Neutrophil (primary cell): ENCODE measurements at regions not wholly inside any gene's neighbourhood (a gene's known extent, or its start where the extent isn't known, plus 50 kb on each side); places are given as distances from the start of the nearest gene placed in this dataset.

Experiments used
- H3K27ac ChIP-seq: fragments of 200-600 bp; sonication (generic); 2 replicates; pipeline ENCODE4 v1.5.1; 2016; ENCODE audit warnings: mild to moderate bottlenecking, moderate library complexity
- H3K27me3 ChIP-seq: fragments of 200-600 bp; sonication (generic); 2 replicates; pipeline ENCODE4 v1.6.0; 2016; ENCODE audit warnings: mild to moderate bottlenecking
- H3K36me3 ChIP-seq: fragments of 200-600 bp; sonication (generic); 2 replicates; pipeline ENCODE4 v1.5.1; 2017
- H3K4me1 ChIP-seq, 2 experiments: fragments of 200-600 bp in 1 of 2; sonication (generic) in 1 of 2; 1 replicate in 1 of 2; 2 replicates in 1 of 2; pipeline versions ENCODE4 v1.5.1 to v1.6.1; 2013 to 2016; ENCODE audit warnings: low read depth in 1 of 2, low read length in 1 of 2, mild to moderate bottlenecking in 1 of 2, moderate library complexity in 1 of 2; ENCODE audit not compliant: control insufficient read depth in 1 of 2, insufficient read depth in 1 of 2
- H3K4me3 ChIP-seq, 2 experiments: fragments of 200-600 bp in 1 of 2; sonication (generic) in 1 of 2; 1 replicate in 1 of 2; 2 replicates in 1 of 2; pipeline ENCODE4 v1.5.1; 2013 to 2016; ENCODE audit warnings: low read depth in 1 of 2, low read length in 1 of 2, mild to moderate bottlenecking in 1 of 2, moderate library complexity in 1 of 2
- H3K9me3 ChIP-seq: fragments of 200-600 bp; sonication (generic); 2 replicates; pipeline ENCODE4 v1.5.1; 2016
- TF ChIP-seq, protein P1 (sequence below): fragments of 200-600 bp; sonication (generic); IDR thresholded peaks from 2 replicates; pipeline ENCODE4 v1.5.1; 2016; ENCODE audit warnings: antibody characterized with exemption

DNA sequence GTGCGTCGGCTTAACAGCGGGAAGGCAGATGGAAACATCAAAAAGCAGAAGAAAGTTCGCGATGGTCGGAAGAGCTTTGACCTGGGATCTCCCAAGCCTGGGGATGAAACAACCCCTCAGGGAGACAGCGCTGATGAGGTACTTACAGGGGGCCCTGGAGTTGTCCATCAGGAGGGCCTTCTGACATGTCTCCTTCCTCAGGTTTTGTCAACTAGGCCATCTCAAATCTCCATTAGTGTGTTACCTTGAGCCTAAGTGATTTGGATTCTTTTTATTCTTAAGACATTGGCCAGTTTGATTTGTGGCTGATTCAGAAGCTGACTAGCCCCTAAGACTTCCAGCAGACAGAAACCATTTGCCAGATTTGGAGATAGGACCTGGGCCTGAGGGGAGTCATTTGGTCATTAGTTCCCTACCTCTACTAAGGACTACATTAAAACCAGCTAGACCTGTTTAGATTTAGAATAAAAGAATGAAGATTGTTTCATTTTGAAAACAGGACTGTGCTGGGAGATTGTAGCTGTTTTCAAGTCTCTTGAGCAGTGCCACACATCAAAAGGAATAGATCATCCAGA lies 97.6 kb upstream of the UMPS start:
- Histone ChIP-seq H3K27ac (no peak overlapping the region), H3K36me3 (no peaks in the 10 kb centered on the region), H3K9me3 (no peaks in the 10 kb centered on the region), H3K4me1 (no peaks in the 10 kb centered on the region), H3K4me3 (no peak overlapping the region), H3K27me3 (no peaks in the 10 kb centered on the region)
- TF ChIP-seq, protein P1, sequence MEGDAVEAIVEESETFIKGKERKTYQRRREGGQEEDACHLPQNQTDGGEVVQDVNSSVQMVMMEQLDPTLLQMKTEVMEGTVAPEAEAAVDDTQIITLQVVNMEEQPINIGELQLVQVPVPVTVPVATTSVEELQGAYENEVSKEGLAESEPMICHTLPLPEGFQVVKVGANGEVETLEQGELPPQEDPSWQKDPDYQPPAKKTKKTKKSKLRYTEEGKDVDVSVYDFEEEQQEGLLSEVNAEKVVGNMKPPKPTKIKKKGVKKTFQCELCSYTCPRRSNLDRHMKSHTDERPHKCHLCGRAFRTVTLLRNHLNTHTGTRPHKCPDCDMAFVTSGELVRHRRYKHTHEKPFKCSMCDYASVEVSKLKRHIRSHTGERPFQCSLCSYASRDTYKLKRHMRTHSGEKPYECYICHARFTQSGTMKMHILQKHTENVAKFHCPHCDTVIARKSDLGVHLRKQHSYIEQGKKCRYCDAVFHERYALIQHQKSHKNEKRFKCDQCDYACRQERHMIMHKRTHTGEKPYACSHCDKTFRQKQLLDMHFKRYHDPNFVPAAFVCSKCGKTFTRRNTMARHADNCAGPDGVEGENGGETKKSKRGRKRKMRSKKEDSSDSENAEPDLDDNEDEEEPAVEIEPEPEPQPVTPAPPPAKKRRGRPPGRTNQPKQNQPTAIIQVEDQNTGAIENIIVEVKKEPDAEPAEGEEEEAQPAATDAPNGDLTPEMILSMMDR = no peak

DNA sequence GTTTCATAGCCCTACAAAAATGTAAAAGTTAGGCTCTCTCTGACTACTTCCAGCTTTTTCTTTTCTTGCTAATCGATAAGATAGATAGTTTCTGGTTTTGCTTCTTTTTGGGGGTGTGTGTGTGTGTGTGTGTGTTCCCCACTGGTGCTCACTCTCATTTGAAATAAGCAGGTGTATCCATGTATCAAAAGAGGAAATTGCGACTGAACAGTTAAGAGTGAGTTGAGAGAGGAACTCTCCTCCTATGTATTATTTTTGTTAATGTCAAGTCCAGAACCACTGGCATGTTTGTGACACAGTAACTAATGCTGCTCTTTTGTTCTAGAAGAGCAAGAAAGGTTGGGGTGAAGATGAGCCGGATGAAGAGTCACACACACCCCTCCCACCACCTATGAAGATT lies 96.7 kb upstream of the UMPS start:
- TF ChIP-seq, protein P1 = no peak
- no peaks in the 10 kb centered on the region for H3K4me1 ChIP-seq
- H3K36me3 ChIP-seq = no peaks in the 10 kb centered on the region
- H3K27ac ChIP-seq = no peak overlapping the region
- no peaks in the 10 kb centered on the region for H3K9me3 ChIP-seq
- H3K4me3 ChIP-seq = no peak overlapping the region
- H3K27me3 ChIP-seq = no peaks in the 10 kb centered on the region

DNA sequence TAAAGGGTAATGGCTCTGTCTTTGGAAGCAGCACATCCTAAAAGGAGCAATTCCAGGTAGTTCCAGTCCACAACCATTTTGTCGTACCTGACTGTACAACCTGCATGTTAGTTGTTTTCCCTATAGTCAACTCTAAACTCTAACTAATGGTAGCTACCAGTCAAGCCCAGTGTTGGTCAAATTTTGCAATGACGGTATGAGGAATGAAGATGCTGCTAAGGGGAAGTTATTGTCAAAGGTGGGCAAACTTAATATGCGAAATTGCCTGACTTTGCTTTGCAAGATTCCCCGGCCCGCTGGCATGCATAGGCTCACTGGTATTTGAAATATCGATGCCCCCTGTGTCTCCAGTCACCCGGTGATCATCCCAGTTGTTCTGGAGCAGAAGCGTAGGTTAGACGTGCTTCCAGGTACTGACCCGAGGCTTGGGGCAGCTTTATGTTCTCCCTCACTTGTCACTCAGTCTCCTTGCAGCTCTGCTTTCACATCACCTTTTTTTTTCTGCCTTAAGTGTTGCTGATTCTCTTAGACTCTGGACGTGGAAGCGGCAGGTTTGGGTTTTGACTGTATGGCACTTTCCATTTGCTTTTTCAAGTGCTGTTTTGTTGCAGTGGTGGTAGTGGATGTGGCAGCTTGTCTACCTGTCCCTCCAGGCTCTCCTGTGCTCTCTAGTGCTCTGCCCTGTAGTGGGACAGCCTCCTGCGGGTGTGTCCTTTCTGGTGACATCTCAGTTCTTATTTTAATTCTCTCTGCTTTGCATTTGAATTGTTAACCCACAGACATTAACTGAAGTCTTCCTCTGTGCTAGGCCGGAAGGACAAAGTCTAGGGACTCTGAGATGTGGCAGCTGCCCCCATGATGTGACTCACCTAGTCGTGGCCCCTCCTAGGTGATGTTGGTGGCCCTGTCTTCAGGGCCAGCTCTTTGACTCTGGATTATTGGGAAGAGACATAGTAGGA lies 95.8 kb upstream of the UMPS start:
- H3K4me3 ChIP-seq = no peak overlapping the region
- no peaks in the 10 kb centered on the region for H3K4me1 ChIP-seq
- H3K9me3 ChIP-seq = no peaks in the 10 kb centered on the region
- H3K27ac ChIP-seq = no peak overlapping the region
- TF ChIP-seq, protein P1 = no peak
- no peaks in the 10 kb centered on the region for H3K36me3 ChIP-seq
- H3K27me3 ChIP-seq = no peaks in the 10 kb centered on the region

DNA sequence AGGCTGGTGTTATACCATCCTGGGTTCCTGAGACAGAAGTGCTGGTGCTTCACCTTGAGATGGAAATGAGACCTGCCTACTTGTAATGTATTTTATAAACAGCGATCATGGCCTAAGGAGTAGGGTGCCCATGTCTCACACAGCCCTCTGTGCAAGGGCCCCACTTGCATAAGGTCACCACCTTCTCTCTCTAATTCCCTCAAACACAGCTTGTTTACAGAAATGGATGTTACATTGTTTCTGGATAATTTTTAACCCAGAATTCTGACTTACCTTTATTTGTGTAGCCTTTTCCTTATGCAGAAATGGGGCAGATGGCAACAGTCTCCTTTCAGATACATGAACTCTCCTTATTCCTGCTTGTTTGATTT lies 95.1 kb upstream of the UMPS start:
- no peaks in the 10 kb centered on the region for H3K4me1 ChIP-seq
- no peaks in the 10 kb centered on the region for H3K27me3 ChIP-seq
- H3K9me3 ChIP-seq = no peaks in the 10 kb centered on the region
- TF ChIP-seq, protein P1 = no peak
- no peak overlapping the region for H3K27ac ChIP-seq
- no peak overlapping the region for H3K4me3 ChIP-seq
- no peaks in the 10 kb centered on the region for H3K36me3 ChIP-seq

DNA sequence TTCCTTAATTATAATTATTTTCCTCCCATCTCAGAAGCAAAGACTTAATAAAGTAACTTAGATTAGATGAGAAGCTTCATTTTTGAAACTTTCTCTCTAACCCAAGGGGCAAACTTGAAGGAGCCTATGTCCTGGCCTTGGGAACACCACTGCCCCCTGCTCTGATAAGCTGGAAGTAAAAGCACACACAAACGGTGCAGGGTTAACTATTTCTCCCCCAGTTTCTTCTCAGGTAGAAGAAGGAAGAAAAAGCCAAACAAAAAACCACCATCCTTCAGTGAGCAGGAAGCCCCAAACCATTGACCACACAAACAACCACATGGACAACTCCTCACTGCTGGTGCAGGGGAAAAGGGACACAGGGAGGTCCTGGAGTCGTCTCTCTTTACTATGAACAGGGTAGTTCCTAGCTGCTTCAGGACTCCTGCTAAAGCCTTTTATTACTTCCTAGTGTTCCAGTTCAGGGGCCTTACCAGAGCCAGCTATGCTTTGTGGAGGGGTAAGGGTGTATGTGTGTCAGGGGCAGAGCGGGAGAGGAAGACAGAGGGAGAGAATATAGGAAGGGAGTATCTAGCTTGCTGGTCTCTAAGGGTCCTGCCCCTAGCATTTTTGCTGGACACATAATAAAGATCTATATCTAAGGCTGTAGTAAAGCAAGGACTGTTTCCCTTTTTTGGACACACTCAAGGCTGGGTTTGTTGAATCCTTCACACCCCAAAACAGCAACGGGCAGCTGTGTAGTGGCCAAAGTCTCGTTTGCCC lies 94.0 kb upstream of the UMPS start:
- no peaks in the 10 kb centered on the region for H3K27me3 ChIP-seq
- no peaks in the 10 kb centered on the region for H3K36me3 ChIP-seq
- H3K4me1 ChIP-seq = no peaks in the 10 kb centered on the region
- H3K9me3 ChIP-seq = no peaks in the 10 kb centered on the region
- no peak overlapping the region for H3K27ac ChIP-seq
- TF ChIP-seq, protein P1 = no peak
- H3K4me3 ChIP-seq = no peak overlapping the region
